Sigmoid colon (tissue), 6 donors: ENCODE measurements at regions not wholly inside any gene's neighbourhood (a gene's known extent, or its start where the extent isn't known, plus 50 kb on each side); places are given as distances from the start of the nearest gene placed in this dataset.

Experiments
- DNase-seq: peaks from one replicate; pipeline ENCODE4 v3.0.0-alpha.2; 2019
- H3K27ac ChIP-seq, 4 donors: fragments of 200-600 bp; sonication (generic); one replicate each; pipeline ENCODE4 v1.5.1; 2016 to 2019; ENCODE audit warnings: mild to moderate bottlenecking in 1 of 4
- H3K27me3 ChIP-seq, 3 donors: fragments of 200-600 bp; sonication (generic); one replicate each; pipeline ENCODE4 v1.5.1; 2019; ENCODE audit warnings: mild to moderate bottlenecking in 1 of 3
- H3K36me3 ChIP-seq, 4 donors: fragments of 200-600 bp; sonication (generic); one replicate each; pipeline ENCODE4 v1.5.1; 2016 to 2019
- H3K4me1 ChIP-seq, 4 donors: fragments of 200-600 bp; sonication (generic); one replicate each; pipeline ENCODE4 v1.5.1; 2017 to 2019
- H3K4me3 ChIP-seq, 4 donors: fragments of 200-600 bp; sonication (generic); one replicate each; pipeline ENCODE4 v1.5.1; 2017 to 2019; ENCODE audit warnings: mild to moderate bottlenecking in 2 of 4, moderate library complexity in 1 of 4
- H3K9me3 ChIP-seq, 4 donors: fragments of 200-600 bp in 3 of 4; sonication (generic) in 3 of 4; one replicate each; pipeline versions ENCODE4 v1.5.1 to v1.6.1; 2013 to 2019
- EP300 ChIP-seq, 4 donors: sonication (generic); formaldehyde crosslinking; IDR thresholded peaks; one replicate each; pipeline ENCODE4 v1.6.1; 2017; ENCODE audit warnings: antibody characterized with exemption in 4 of 4
- POLR2A ChIP-seq, 2 donors: fragments of 450-650 bp; IDR thresholded peaks; one replicate each; pipeline ENCODE4 v1.6.1; 2016; ENCODE audit warnings: antibody characterized with exemption in 2 of 2, mild to moderate bottlenecking in 2 of 2, moderate library complexity in 2 of 2
- POLR2AphosphoS5 ChIP-seq, 4 donors: sonication (generic); formaldehyde crosslinking; IDR thresholded peaks; one replicate each; pipeline ENCODE4 v1.6.1; 2017; ENCODE audit warnings: antibody characterized with exemption in 4 of 4
- WGBS, 2 donors: extraction: QIAGEN DNeasy Blood & Tissue Kit; methylation state at CpG; one replicate each; pipeline ENCODE4 v1.1.7; 2013; 5-methylcytosine and 5-hydroxymethylcytosine counted together
- intact Hi-C: fragments of 100-400 bp; cut with DNase I; formaldehyde crosslinking; loops from one replicate; pipeline ENCODE4 v1.15.1; 2023
- TF ChIP-seq, protein P1 (sequence below), 4 experiments: fragments of 450-650 bp in 3 of 4; fragments of 200-600 bp in 1 of 4; IDR thresholded peaks; one replicate each; pipeline ENCODE4 v1.5.1; 2016 to 2019; ENCODE audit warnings: antibody characterized with exemption in 4 of 4, mild to moderate bottlenecking in 3 of 4, moderate library complexity in 2 of 4
- donor health status: healthy with polysubstance abuse.
- donor health status: healthy.

DNA sequence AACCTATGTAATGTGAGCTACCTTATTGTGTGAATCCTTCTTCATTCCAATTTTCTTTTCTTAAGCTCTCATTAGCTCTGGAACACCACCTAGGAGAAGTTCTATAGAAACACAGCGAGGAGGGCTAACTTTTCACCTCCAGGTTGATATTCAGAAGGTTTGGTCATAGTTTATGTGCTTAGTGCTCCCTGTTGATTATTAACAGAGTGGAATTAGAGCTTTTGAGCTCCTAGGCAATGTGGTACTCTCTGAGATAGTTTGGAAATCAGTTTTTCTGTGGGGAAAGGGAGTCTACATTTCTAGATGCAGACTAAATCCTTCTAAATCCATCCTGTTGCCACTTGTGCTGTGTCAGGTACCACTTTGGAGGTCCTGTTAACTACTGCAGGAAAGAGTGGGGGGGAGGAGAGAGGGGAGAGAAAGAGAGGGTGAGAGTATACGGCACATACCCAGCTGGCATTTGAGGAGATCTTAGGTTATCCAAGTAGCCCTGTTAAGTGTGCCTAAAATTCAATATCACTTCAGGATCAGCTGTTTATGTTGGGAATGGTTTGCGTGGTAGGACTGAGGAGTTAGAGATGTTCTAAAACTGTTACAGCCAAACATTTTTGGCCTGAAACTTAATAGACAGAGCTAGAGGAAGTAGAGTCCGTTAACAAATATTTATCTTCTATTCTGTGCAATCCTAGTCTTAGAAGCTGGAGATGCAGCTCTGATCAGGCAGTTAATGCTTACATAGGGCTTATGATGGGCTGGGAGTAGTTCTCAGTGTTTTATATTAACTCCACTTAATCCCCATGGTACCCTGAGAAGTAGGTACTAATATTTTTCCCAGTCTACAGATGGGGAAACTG lies 117.5 kb upstream of the PROK2 start:
- H3K27ac ChIP-seq, result no peak overlapping the region

GRCh38 chr3:71901645-71902044 lies 116.7 kb upstream of the PROK2 start:
- intact Hi-C loops, result no loop called here
- no peaks in the 10 kb centered on the region for H3K27me3 ChIP-seq
- WGBS, 2 donors, result 92 to 93% methylated on average over 9 of the region's 9 CpGs
- H3K9me3 ChIP-seq, result no peaks in the 10 kb centered on the region
- DNase-seq, result no peak
- no peaks in the 10 kb centered on the region for H3K4me1 ChIP-seq
- TF ChIP-seq EP300 (IDR thresholded peaks at IDR 0.05) (no peak), POLR2A (IDR thresholded peaks at IDR 0.05) (no peak), POLR2AphosphoS5 (IDR thresholded peaks at IDR 0.05) (no peak)
- TF ChIP-seq, protein P1, sequence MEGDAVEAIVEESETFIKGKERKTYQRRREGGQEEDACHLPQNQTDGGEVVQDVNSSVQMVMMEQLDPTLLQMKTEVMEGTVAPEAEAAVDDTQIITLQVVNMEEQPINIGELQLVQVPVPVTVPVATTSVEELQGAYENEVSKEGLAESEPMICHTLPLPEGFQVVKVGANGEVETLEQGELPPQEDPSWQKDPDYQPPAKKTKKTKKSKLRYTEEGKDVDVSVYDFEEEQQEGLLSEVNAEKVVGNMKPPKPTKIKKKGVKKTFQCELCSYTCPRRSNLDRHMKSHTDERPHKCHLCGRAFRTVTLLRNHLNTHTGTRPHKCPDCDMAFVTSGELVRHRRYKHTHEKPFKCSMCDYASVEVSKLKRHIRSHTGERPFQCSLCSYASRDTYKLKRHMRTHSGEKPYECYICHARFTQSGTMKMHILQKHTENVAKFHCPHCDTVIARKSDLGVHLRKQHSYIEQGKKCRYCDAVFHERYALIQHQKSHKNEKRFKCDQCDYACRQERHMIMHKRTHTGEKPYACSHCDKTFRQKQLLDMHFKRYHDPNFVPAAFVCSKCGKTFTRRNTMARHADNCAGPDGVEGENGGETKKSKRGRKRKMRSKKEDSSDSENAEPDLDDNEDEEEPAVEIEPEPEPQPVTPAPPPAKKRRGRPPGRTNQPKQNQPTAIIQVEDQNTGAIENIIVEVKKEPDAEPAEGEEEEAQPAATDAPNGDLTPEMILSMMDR (IDR thresholded peaks at IDR 0.05), result no peak
- no peak overlapping the region for H3K4me3 ChIP-seq
- no peak overlapping the region for H3K27ac ChIP-seq
- H3K36me3 ChIP-seq, result no peaks in the 10 kb centered on the region

More for the DNA sequence above, 117.5 kb upstream of the PROK2 start:
- intact Hi-C loops, result no loop called here
- WGBS, 2 donors, result 51 to 71% methylated on average over 4 of the region's 4 CpGs
- H3K4me1 ChIP-seq, result no peaks in the 10 kb centered on the region
- no peaks in the 10 kb centered on the region for H3K9me3 ChIP-seq
- no peaks in the 10 kb centered on the region for H3K36me3 ChIP-seq
- H3K4me3 ChIP-seq, result no peak overlapping the region
- H3K27me3 ChIP-seq, result no peaks in the 10 kb centered on the region
- no peak for TF ChIP-seq EP300 (IDR thresholded peaks at IDR 0.05)
- no peak for TF ChIP-seq POLR2A (IDR thresholded peaks at IDR 0.05)
- TF ChIP-seq, protein P1 (IDR thresholded peaks at IDR 0.05), result no peak
- no peak for TF ChIP-seq POLR2AphosphoS5 (IDR thresholded peaks at IDR 0.05)
- DNase-seq, result no peak

- Histone ChIP-seq H3K36me3 (no peaks in the 10 kb centered on the region), H3K9me3 (no peaks in the 10 kb centered on the region), H3K4me3 (no peak overlapping the region), H3K27me3 (no peaks in the 10 kb centered on the region), H3K27ac (no peak overlapping the region), H3K4me1 (no peaks in the 10 kb centered on the region)
- TF ChIP-seq, protein P1 (IDR thresholded peaks at IDR 0.05), result no peak
- TF ChIP-seq POLR2AphosphoS5 (IDR thresholded peaks at IDR 0.05) (no peak), POLR2A (IDR thresholded peaks at IDR 0.05) (no peak), EP300 (IDR thresholded peaks at IDR 0.05) (no peak)
- intact Hi-C loops, result no loop called here
- DNase-seq, result no peak
- WGBS, 2 donors, result 80 to 87% methylated on average over 2 of the region's 2 CpGs
Measured at GRCh38 chr3:71900057-71900456, 115.1 kb upstream of the PROK2 start.

GRCh38 chr3:71896751-71897150 lies 111.8 kb upstream of the PROK2 start:
- 88 to 89% methylated on average over 4 of the region's 4 CpGs for WGBS, 2 donors
- no peak overlapping the region for H3K27ac ChIP-seq
- H3K4me1 ChIP-seq, result no peaks in the 10 kb centered on the region
- H3K9me3 ChIP-seq, result no peaks in the 10 kb centered on the region
- H3K4me3 ChIP-seq, result no peak overlapping the region
- no peaks in the 10 kb centered on the region for H3K27me3 ChIP-seq
- TF ChIP-seq EP300 (IDR thresholded peaks at IDR 0.05) (no peak), POLR2AphosphoS5 (IDR thresholded peaks at IDR 0.05) (no peak), POLR2A (IDR thresholded peaks at IDR 0.05) (no peak)
- TF ChIP-seq, protein P1 (IDR thresholded peaks at IDR 0.05), result no peak
- intact Hi-C loops, result no loop called here
- no peaks in the 10 kb centered on the region for H3K36me3 ChIP-seq
- no peak for DNase-seq
